Testis (tissue), 2 donors: ENCODE measurements at regions not wholly inside any gene's neighbourhood (a gene's known extent, or its start where the extent isn't known, plus 50 kb on each side); places are given as distances from the start of the nearest gene placed in this dataset.

Experiments used
- DNase-seq: peaks from one replicate; pipeline ENCODE4 v3.0.0-alpha.2; 2019
- H3K27ac ChIP-seq, 2 donors: fragments of 200-600 bp; sonication (generic); one replicate each; pipeline ENCODE4 v1.5.1; 2019
- H3K27me3 ChIP-seq: fragments of 200-600 bp; sonication (generic); one replicate; pipeline ENCODE4 v1.5.1; 2019
- H3K36me3 ChIP-seq: fragments of 200-600 bp; sonication (generic); one replicate; pipeline ENCODE4 v1.5.1; 2017; ENCODE audit warnings: low read depth; ENCODE audit errors: missing control alignments
- H3K4me1 ChIP-seq: fragments of 200-600 bp; sonication (generic); one replicate; pipeline ENCODE4 v1.5.1; 2019
- H3K4me3 ChIP-seq, 2 donors: fragments of 200-600 bp; sonication (generic); one replicate each; pipeline ENCODE4 v1.5.1; 2017 to 2019
- H3K9me3 ChIP-seq: fragments of 200-600 bp; sonication (generic); one replicate; pipeline ENCODE4 v1.5.1; 2017
- CTCF ChIP-seq, 3 experiments: fragments of 450-650 bp in 2 of 3; fragments of 200-600 bp in 1 of 3; sonication (generic) in 1 of 3; IDR thresholded peaks; one replicate each; pipeline ENCODE4 v1.5.1; 2016 to 2019; ENCODE audit warnings: antibody characterized with exemption in 3 of 3, mild to moderate bottlenecking in 2 of 3, moderate library complexity in 1 of 3
- POLR2A ChIP-seq: fragments of 450-650 bp; IDR thresholded peaks from one replicate; pipeline ENCODE4 v1.6.1; 2017; ENCODE audit warnings: antibody characterized with exemption, mild to moderate bottlenecking, moderate library complexity
- WGBS, 2 donors: methylation state at CpG; one replicate each; pipeline ENCODE4 v1.1.5; 2018; 5-methylcytosine and 5-hydroxymethylcytosine counted together
- intact Hi-C: fragments of 100-400 bp; cut with DNase I; formaldehyde crosslinking; loops from one replicate; pipeline ENCODE4 v1.15.1; 2023; ENCODE audit warnings: low total_unique reads

GRCh38 chr2:52115750-52116149 is 1083.8 kb upstream of the NRXN1 start:
- intact Hi-C loops, result no loop called here
- no peaks in the 10 kb centered on the region for H3K36me3 ChIP-seq
- H3K4me3 ChIP-seq, result no peak overlapping the region
- DNase-seq, result no peak
- no peaks in the 10 kb centered on the region for H3K27me3 ChIP-seq
- no peaks in the 10 kb centered on the region for H3K9me3 ChIP-seq
- H3K4me1 ChIP-seq, result no peaks in the 10 kb centered on the region
- TF ChIP-seq POLR2A (no peak), CTCF (IDR thresholded peaks at IDR 0.05) (no peak)
- H3K27ac ChIP-seq, result no peak overlapping the region
- 75 to 82% methylated on average over 1 of the region's 1 CpG for WGBS, 2 donors

- Histone ChIP-seq H3K4me1 (no peaks in the 10 kb centered on the region), H3K27me3 (no peaks in the 10 kb centered on the region), H3K36me3 (no peaks in the 10 kb centered on the region), H3K4me3 (no peak overlapping the region), H3K27ac (no peak overlapping the region), H3K9me3 (no peaks in the 10 kb centered on the region)
- TF ChIP-seq CTCF (IDR thresholded peaks at IDR 0.05) (no peak), POLR2A (no peak)
- no peak for DNase-seq
- intact Hi-C loops, result no loop called here
Observed at GRCh38 chr2:52113338-52113737, 1081.4 kb upstream of the NRXN1 start.

GRCh38 chr2:52112141-52112540 is 1080.2 kb upstream of the NRXN1 start:
- 92 to 95% methylated on average over 3 of the region's 3 CpGs for WGBS, 2 donors
- Histone ChIP-seq H3K4me3 (no peak overlapping the region), H3K27ac (no peak overlapping the region), H3K36me3 (no peaks in the 10 kb centered on the region), H3K9me3 (no peaks in the 10 kb centered on the region), H3K27me3 (no peaks in the 10 kb centered on the region), H3K4me1 (no peaks in the 10 kb centered on the region)
- DNase-seq, result no peak
- TF ChIP-seq POLR2A, result no peak
- no peak for TF ChIP-seq CTCF (IDR thresholded peaks at IDR 0.05)
- intact Hi-C loops, result no loop called here

- H3K36me3 ChIP-seq, result no peaks in the 10 kb centered on the region
- no peak overlapping the region for H3K4me3 ChIP-seq
- 84 to 88% methylated on average over 6 of the region's 6 CpGs for WGBS, 2 donors
- H3K27ac ChIP-seq, result no peak overlapping the region
- no peak for DNase-seq
- no peaks in the 10 kb centered on the region for H3K27me3 ChIP-seq
- TF ChIP-seq POLR2A (no peak), CTCF (IDR thresholded peaks at IDR 0.05) (no peak)
- no peaks in the 10 kb centered on the region for H3K9me3 ChIP-seq
- H3K4me1 ChIP-seq, result no peaks in the 10 kb centered on the region
- intact Hi-C loops, result no loop called here
Observed at GRCh38 chr2:52107124-52107523, 1075.2 kb upstream of the NRXN1 start.

- Histone ChIP-seq H3K27ac (no peak overlapping the region), H3K27me3 (no peaks in the 10 kb centered on the region), H3K4me1 (no peaks in the 10 kb centered on the region), H3K4me3 (no peak overlapping the region), H3K9me3 (no peaks in the 10 kb centered on the region), H3K36me3 (no peaks in the 10 kb centered on the region)
- intact Hi-C loops, result no loop called here
- WGBS, 2 donors, result 88 to 93% methylated on average over 4 of the region's 4 CpGs
- no peak for TF ChIP-seq CTCF (IDR thresholded peaks at IDR 0.05)
- TF ChIP-seq POLR2A, result no peak
- no peak for DNase-seq
Observed at GRCh38 chr2:52097071-52097470, 1065.1 kb upstream of the NRXN1 start.
